CD4-positive, alpha-beta T cell treated with Interleukin-21 for 1 hour (primary cell): ENCODE measurements at regions not wholly inside any gene's neighbourhood (a gene's known extent, or its start where the extent isn't known, plus 50 kb on each side); places are given as distances from the start of the nearest gene placed in this dataset.
"Not testable (repeated sequence)": the region's sequence is repeated elsewhere in the genome, so short reads cannot be mapped to it uniquely, and the experiment has no call there.

Source experiments
- DNase-seq: peaks from one replicate; pipeline ENCODE4 v3.0.0-alpha.2; 2020

DNA sequence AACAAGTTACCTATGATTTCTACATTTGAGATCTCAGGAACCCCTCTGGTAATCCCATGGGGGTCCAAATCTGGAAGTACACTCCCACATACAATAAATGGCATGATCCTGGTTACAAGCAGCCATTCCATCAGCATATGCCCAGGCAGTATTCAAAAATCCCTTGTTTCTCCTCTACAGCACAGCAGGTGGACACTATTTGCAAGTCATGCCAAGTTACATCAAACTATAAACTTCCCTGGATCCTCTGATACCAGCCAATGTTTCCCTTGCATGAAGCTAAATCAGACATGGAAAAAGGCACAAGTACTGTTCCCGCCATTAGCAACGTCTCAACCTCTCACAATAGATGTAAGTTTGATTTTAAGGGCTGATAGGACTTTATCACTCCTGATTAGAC, 134.5 kb upstream of the PRSS16 start:
- no peak for DNase-seq

DNA sequence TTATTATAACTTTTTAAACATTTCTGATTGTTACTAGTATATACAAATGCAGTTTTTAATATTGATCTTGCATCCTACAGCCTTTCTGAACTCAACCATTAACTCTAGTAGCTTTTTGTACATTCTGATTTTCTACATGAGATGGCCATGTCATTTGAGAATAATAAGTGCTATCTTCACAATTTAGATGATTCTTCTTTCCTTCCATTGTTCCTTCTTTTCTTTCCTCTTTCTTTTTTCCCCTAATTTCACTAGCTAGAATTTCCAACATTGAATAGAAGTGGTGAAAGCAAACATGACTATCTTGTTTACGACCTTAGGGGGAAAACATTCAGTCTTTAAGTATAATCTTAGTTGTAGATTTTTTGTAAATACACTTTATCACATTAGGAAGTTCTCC, 128.2 kb upstream of the PRSS16 start:
- no peak for DNase-seq

DNA sequence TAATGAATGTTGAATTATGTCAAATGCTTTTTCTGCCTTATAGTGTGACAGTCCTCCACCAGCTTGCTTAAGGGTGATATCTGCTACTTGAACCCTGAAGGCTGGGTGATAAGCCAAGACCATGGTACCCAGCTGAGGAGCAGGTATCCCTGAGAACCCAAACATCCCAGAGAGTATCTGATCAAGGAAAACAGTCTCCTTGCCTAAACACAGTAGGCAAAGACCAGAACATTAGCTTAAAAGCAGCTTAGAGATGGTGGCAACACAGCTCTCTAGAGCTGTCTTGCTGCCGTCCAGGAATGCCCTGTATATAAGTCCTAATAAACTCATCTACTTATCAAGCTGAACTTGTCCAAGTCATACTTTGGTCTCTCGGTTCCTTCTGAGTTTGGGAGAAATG, 127.7 kb upstream of the PRSS16 start:
- DNase-seq: no peak

DNA sequence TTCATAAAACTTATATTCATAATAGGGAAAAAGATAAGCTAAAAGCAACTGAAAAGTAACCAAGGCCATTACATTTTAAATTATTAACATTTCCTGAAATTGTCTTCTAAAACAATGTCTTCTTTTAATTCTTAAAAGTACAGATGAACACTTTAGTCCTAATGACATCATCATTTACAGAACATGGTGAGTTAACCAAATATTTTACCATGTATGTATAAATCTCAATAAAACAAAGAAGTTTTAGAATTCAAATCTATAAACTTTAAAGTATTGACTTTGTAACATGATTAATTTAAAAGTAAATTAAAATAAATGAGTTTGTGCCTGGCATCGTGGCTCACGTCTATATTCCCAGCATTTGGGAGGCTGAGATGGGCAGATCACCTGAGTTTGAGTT, 125.9 kb upstream of the PRSS16 start:
- DNase-seq: no peak

DNA sequence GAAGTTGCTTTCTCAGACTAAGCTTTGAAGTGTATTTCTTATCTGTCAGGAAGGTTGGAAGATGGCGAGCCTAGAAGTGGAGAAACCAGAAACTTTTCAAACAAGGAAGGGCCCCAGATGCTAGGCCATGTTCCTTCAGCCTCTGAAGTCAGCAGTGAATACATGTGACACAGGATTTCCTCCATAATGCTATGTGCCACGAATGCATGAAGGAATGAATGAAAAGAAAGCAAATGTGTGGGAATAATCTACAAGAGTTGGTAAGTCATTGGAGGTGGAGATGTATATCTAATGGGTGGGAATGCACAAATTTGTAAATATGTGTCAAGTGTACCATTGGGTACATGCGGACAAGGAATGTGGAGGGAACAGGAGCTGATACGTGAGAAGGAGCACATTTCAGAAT, 123.2 kb upstream of the PRSS16 start:
- no peak for DNase-seq

DNA sequence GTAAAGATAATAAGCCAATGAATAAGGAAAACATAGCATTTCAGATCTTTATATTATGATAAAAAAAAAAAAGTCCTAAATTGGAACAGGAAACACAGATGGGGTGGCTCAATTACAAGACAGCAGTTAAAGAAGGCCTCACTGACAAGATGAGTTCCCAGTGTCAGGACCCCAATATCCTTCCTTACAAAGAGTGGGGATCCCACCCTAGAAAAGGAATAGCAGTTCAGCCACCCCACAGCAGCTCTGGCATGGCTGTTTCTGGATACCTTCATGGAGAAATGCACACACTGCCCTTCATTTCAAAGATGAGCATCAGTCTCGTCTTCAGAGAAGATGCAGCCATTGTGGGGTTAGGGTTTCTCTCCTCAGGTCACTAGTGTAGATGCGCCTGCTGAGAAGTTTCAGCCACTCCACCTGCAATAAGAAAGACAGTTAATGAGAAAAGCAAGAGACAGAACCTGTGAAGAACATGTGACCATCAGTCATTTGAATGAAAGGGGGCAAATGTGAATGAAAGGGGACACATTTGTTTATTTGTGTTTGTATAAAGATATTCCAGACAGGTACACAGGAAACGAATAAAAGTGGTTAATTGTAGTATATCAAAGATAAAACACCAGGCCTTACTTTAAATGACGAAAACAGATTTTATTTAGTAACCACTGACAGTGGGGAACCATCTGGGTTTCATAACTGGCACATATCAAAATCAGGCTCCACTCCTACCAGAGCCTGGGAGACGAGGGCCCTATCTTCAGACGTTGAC, 121.3 kb upstream of the PRSS16 start:
- DNase-seq: no peak

DNA sequence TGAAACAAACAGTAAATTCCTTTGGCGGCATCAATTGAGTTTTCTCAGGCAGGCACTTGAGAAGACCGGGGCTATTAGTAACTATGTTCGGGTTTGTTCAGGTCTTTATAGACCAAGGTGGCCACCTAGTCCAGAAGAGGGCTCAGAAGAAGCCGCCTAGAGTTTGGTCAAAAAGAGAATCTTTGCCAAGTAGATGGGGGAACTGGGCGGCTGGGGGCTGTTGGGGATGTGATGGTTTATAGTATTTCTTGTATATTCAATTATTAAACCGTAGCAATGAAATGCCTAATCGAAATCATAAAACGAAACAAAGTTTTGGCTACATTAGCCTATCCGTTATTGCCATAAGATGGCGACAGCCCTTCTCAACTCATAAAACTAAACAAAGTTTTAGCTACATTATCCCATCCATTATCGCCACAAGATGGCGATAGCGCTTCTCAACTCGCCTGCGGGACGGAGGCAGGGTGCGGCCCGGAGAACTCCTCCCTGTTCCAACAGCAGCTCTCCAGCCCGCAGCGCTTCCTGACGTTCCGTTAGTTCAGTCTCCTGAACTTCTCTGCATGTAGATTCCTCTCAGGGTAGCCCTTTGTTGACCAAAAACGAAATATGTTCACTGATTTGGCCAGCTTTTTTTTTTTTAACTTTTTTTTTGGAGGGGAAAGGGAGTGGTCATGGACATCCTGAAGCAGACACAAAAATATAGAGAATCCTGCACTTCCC, 120.5 kb upstream of the PRSS16 start:
- DNase-seq: peak; percentile 91

DNA sequence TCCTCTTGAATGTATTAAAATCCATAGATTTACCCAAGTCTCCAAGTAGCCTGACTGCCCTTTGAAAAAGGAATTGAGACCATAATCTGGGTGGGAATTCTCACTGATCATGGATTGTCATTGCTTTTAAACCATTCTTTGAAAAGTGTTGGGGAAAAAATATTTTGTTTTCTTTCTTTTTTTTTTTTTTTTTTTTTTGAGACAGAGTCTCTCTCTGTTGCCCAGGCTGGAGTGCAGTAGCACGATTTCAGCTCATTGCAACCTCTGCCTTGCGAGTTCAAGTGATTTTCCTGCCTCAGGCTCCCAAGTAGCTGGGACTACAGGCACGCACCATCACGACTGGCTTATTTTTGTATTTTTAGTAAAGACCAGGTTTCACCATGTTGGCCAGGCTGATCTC, 119.6 kb upstream of the PRSS16 start:
- DNase-seq: not testable (repeated sequence)

DNA sequence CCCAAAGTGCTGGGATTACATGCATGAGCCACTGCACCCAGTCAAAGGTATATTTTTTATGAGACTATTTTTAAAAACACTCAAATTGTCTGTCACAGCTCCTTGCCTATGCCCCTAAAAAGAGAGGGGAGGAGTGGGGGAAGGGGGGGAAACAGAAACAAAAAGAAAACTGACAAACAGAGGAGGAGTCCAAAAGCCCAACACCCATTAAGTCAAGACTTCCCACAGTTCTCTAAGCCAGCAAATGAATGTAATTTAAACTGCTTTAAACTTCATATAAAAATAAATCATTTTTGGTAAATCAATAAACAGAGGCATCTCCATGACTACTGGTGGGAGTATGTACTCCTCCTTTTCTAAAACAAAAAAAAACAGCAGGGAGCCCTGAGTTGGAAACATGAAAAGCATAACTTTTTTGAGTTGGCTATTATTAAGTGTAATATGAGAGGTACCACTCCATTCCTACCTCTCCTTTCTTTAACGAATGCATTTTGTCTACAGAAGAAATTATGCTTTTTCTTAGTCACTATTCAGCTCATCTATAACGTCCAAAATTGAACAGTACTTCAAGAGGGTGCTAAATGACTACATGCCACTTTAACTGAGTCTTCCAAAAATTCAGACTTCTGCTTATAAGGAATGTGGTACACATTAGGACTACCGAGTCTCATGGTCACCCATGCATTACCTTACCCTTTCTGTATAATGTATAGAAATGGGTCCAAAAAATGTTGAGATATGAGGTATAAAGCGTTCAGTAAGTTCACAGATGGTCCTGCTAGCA, 119.0 kb upstream of the PRSS16 start:
- DNase-seq: no peak

DNA sequence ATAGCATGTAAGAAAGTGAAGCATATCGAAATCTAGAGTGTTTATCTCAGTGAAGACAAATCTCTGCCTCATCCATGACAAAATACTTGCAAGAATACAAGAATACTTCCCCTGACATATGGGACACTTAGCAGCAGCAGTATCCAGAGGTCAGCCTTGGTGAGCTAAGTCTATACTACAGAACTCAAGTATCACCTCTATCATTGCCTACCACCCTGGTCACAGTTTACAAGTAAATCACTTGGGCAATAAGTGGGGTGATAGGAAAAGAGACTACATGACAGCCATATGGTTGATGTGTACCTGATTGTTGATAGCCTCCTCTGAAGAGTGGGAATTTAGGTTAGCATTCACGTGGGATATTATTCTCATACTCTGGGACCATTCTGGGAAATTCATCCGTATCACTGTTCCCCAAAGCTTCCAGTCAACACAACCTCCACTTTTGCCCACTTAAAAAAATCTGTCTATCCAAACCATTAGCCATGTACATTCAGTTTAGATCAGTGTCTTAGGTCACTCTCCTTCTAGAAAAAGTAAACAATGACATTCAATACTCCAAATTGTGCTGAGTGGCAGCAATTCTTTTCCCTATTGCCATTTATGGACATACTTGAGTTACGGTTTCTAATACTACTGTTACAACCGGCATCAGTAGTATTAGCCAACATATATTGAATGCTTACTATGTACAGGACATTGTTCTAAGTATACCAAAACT, 118.2 kb upstream of the PRSS16 start:
- DNase-seq: no peak

DNA sequence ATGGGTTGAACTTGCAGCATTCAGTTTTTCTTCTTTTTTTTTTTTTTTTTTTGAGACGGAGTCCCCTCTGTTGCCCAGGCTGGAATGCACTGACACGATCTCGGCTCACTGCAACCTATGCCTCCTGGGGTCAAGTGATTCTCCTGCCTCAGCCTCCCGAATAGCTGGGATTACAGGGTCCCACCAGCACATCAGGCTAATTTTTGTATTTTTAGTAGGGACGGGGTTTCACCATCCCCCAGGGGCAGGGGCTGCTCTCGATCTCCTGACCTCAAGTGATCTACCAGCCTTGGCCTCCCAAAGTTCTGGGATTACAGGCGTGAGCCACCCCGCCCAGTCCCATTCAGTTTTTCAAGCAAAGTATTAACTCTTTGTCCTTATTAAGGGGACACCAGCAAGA, 117.6 kb upstream of the PRSS16 start:
- DNase-seq: no peak

DNA sequence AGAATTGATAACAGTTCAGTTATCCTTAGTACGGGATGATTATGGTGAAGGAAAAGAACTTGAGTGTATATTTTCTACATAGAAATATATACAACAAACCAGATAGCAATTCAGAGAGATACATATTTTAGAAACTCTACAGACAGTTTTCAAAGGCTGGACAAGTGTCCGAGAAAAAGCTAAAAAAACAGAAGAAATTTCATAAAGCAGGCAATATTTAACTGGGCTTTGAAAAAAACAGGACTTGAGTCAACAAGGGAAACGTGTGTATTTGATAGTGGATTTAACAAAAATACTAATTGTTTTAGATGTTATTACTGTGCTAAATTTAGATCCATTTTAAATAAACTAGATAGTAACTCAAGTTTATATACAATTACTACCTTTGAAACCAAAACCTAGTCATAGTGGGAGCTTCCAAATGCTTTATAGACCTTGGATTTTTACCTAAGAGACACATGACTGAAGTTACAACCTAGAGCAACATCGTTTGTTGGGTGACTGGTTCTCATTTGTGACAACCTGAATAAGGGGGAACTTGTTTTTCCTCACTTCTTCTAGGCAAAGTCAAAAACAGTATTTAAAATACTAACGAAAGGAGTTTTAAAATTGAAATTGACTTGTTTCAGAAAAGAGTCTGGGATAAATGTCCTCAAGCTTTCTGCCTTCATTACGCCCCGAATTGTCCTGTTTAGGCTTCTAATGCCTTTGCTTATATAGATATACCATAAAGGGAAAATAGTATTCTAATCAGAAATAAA, 116.7 kb upstream of the PRSS16 start:
- no peak for DNase-seq

DNA sequence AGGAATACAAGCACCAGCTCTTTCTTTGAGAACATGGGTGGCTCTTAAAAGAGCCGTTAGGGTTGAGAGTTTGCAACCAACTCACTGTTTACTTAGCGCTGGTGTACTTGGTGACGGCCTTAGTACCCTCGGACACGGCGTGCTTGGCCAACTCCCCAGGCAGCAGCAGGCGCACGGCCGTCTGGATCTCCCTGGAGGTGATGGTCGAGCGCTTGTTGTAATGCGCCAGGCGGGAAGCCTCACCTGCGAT, 115.3 kb upstream of the PRSS16 start:
- not testable (repeated sequence) for DNase-seq

DNA sequence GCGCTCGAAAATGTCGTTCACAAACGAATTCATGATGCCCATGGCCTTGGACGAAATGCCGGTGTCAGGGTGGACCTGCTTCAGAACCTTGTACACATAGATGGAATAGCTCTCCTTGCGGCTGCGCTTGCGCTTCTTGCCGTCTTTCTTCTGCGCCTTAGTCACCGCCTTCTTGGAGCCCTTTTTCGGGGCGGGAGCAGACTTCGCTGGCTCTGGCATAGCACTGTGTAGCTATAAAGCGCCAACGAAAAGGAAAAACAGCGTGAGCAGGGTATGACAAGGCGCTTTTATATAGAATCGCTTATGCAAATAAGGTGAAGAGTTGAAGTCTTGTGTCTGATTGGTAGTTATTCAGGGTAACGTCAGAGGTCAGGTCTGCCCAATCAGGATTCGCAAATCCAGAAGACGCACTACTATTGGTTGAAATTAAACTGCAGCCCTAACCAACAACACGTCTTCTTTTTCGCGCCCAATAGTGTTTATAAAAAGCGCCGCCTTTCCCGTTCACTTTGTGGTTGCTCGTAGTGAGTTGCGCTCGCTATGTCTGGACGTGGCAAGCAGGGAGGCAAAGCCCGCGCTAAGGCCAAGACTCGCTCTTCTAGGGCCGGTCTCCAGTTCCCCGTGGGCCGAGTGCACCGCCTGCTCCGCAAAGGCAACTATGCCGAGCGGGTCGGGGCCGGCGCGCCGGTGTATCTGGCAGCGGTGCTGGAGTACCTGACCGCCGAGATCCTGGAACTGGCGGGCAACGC, 114.8 kb upstream of the PRSS16 start:
- peak; percentile 100 for DNase-seq

DNA sequence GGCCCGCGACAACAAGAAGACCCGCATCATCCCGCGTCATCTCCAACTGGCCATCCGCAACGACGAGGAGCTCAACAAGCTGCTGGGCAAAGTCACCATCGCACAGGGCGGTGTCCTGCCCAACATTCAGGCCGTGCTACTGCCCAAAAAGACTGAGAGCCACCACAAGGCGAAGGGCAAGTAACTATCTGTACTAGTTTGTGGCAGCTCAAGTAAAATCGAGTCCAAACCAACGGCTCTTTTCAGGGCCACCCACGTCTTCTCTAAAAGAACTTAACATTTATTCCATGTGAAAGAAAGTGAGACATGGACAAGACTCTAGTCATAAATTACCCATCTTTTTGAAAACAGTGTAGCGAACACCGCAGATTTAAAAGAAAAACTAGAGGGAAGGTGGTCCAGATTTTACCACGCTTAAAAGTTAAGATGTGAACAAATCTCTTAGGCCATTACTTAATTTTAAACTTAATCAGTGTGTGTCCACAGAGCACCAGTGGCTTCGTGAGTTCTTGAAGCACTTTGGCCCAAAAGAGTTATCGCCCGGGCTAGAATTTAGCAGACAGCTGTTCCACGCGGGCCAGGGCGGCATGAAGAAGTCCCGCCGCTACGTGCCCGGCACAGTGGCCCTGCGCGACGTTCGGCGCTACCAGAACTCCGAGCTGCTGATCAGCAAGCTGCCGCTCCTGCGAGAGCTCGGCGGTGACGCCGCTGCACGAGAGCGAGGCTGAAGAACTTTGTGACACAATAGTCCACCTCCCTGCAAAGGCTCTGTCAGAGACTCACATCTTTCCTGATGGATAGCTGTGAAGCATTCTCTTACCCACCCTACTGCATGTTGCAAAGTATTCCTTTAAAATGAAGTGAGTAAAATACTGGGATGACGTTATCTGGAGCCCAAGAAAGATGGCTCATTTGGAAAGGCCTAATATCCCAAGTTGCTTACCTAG, 113.9 kb upstream of the PRSS16 start:
- peak; percentile 76 for DNase-seq

DNA sequence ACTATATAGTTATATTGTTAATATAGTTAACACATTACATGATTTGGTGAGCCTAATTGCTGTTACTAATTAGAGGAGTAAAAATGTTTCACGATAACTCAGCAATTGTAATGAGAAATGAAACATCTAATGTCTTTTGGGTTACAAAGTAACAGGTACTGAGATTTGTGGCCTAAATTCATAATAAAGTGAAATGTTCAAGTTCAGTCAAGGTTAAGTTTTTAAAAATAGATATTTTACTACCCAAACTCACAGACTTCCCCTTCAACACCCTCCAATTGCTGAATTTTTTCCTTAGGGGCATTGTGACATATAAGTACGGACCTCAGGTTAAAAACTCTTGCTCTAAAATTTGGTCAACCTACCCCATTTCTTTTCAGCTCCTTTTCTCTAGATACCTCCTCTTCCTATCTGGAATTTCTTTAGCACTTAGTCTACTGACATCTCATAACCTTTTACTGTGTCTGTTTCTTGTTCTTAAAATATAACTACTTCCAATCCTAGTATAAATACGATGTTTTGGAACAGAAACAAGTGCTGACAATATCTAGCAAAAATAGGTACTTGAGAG, 112.3 kb upstream of the PRSS16 start:
- DNase-seq: no peak

DNA sequence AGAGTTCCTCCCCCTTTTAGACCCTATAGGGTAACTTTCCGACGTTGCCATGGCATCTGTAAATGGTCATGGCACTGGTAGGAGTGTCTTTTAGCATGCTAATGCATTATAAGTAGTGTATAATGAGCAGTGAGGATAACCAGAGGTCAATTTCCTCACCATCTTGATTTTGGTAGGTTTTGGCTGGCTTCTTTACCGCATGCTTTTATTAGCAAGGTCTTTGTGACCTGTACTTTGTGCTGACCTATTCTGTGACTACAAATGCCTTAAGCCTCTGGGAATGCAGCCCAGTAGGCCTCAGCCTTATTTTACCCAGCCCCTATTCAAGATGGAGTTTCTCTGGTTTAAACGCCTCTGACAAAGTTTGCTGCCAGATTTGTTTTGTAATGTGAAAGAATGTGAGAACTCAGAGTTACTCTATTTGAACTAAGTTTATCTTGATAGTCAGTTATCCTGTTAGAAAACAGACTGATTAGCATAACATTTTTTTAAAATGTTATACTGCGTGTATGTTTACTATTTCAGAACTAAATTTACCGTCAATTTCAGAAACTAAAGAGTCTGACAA, 111.3 kb upstream of the PRSS16 start:
- DNase-seq: no peak

DNA sequence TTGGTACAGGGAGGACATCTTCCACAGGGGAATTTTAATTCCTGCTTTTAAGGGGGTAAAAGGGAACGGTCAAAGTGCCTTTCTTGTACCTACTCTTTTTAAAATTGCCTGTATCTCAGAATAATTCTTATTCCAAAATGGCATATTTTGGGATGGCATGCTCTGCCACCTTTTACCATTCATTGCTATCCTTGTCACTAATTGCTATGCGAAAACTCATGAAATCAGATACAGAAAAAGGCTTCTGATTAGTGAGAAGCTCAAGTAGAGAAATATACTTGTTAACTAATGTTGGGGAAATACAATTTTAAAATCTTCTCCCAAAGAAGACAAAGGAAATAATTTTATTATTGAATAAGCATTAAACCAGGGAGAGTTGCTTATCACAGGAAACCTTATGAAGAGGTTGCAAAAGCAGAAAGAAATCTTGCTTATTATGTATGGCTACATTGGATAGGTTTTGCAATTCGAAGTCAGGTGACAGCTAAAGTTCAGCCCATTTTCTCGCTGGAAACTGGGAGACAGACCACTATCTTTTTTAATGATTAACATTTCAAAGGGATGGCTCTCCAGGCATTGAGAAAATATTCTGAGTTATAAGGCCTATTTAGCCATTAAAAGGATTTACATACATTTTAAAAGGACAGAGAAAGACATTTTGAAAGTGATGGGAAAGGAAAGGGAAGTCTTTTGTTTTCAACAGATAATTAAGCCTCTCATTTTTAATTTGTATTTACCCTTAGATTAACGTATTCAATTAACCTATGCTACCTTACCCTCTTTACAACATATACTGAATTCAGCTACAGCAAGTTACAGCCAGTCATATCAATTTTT, 110.3 kb upstream of the PRSS16 start:
- no peak for DNase-seq

DNA sequence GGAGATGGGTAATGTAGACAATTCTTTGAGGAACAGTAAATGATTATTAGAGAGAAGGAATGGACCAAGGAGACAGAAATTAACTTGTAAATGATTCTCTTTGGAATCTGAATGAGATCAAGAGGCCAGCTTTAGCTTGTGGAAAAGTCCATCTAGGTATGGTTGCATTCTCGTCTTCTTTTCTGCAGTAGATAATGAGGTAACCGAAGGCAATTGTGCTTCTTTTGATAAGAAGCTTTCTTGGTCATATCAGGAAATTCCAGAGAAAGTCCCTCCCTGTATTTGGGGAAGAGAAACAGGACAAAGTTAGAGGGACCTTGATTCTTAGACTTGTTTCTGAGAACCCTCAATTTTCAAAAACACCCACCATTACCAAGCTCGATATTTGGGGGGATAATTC, 109.1 kb upstream of the PRSS16 start:
- DNase-seq: no peak
